IMR-90 (cell line): ENCODE measurements at regions not wholly inside any gene's neighbourhood (a gene's known extent, or its start where the extent isn't known, plus 50 kb on each side); places are given as distances from the start of the nearest gene placed in this dataset.

Experiments
- POLR2A ChIP-seq: IDR thresholded peaks from 2 replicates; pipeline ENCODE4 v1.6.1; 2012; ENCODE audit warnings: mild to moderate bottlenecking, low read depth, low read length
- SMC3 ChIP-seq: fragments of 150-350 bp; IDR thresholded peaks from 2 replicates; pipeline ENCODE4 v1.6.1; 2016; ENCODE audit warnings: low read depth, mild to moderate bottlenecking, antibody characterized with exemption, low read length, moderate library complexity
- TF ChIP-seq, protein P1 (sequence below): conservative IDR thresholded peaks from 2 replicates; pipeline ENCODE4 v1.5.1; 2012; ENCODE audit warnings: mild to moderate bottlenecking, low read depth, low read length, improper control_type of control experiment

DNA sequence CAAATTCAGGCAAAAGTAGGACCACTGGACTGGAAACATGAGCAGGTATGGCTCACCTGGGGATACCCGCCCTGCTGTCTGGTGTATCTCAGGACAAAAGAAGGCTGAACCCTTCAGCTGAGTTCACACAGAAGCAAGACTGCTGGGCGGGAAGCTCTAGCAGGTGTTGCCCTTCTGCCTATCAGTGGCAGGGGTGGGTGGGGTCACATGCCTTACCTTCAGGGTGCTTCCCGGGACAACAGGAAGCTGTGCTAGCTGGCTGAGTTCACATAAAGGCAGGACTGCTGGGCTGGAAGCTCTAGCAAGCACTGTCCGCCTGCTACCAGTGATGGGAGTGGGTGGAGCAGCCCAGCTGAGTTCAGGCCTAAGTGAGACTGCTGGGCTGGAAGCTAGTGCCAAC, 498.8 kb upstream of the ZNF608 start:
- no peak for TF ChIP-seq SMC3
- TF ChIP-seq POLR2A = no peak
- TF ChIP-seq, protein P1, sequence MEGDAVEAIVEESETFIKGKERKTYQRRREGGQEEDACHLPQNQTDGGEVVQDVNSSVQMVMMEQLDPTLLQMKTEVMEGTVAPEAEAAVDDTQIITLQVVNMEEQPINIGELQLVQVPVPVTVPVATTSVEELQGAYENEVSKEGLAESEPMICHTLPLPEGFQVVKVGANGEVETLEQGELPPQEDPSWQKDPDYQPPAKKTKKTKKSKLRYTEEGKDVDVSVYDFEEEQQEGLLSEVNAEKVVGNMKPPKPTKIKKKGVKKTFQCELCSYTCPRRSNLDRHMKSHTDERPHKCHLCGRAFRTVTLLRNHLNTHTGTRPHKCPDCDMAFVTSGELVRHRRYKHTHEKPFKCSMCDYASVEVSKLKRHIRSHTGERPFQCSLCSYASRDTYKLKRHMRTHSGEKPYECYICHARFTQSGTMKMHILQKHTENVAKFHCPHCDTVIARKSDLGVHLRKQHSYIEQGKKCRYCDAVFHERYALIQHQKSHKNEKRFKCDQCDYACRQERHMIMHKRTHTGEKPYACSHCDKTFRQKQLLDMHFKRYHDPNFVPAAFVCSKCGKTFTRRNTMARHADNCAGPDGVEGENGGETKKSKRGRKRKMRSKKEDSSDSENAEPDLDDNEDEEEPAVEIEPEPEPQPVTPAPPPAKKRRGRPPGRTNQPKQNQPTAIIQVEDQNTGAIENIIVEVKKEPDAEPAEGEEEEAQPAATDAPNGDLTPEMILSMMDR = no peak
